HPDE6-E6E7 (cell line): ENCODE measurements at regions not wholly inside any gene's neighbourhood (a gene's known extent, or its start where the extent isn't known, plus 50 kb on each side); places are given as distances from the start of the nearest gene placed in this dataset.

ENCODE experiments used
- DNase-seq: peaks from one replicate; pipeline ENCODE4 v3.0.0; 2011; ENCODE audit warnings: missing footprints; ENCODE audit errors: extremely low spot score

DNA sequence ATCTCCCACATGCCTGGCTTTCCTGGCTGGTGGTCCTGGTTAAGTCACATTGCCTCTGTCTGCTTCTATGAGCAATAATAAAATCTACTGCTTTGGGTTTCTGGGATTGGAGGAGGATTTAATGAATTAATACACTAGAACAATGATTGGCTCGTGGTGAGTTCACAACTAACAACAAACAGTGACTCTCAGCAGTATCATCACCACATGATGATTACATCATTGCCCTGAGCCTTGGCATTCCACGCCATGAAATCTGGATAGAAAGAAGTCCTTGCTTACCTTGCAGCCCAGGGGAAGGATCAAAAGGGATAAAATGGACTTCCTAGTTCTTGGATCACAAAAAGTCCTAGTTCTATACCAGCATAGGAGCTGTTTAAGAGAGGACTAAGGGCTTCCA, 1069.0 kb downstream of the VRK1 start:
- no peak for DNase-seq

DNA sequence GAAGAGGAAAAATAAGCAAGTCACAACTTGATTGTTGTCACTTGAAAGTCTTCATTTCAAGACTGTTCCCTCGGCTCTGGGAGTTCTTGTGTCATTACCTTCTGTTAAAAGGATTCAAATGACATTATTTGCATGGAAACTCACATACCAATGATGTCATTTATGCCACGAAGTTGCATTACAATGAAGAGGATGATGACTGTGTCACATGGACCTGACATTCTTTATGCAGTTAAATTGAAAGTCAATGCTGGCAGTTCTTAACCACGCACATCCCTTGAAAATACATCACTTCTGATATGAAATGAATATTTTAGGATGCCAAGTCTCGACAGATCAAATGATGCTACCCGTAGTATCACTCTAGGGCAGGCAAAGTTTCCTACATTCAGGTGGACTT, 1069.5 kb downstream of the VRK1 start:
- DNase-seq: no peak

DNA sequence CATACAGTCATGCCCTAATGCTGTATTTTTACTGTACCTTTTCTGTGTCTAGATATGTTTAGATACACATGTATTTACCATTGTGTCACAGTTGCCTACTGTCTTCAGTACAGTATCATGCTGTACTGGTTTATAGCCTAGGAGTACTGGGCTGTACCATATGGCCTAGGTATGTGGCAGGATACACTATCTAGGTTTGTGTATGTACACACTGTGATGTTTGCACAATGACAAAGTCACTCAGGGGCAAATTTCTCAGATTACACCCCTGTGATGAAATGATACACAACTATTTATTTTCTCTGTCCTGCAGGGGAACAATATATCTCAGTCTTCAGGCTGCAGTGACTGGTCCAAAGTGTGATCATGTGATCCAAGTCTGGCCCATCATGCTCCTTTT, 1076.1 kb downstream of the VRK1 start:
- DNase-seq: no peak

DNA sequence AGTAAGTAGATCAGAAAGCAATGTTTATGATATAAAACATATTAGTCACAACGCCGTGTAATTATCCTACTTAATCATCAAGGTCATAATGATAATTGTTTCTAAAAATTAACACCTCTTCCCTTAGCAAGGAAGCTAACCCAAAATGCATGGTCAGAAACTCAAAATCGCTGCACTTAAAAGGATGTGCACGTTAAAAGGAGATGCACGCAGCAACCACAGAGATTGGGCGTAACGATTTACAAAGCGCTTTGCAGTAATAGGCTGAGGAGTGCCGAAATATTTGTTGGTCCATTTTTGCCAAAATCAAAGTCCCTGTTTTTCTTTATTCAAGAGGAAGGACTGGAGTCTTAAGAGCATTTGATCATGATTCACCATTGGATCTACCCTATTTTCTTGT, 1077.2 kb downstream of the VRK1 start:
- no peak for DNase-seq

DNA sequence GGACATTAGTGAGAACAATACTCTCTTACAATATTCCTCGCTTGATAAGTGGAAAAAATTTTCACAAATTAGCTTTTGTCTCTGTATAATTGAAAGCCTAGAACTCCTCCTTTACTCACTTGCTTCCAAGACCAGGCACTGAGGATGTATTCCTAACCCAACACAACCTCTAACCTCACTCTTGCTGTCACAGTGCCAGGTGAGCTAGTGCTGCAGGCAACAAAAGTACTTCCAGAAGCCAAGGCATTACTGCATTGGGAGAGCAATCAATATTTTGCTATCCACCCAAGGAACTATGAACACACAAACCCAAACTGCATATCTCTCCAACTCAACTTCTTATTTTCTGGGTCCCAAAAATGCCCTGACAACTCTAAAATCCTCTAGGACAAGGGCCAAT, 1081.0 kb downstream of the VRK1 start:
- no peak for DNase-seq

DNA sequence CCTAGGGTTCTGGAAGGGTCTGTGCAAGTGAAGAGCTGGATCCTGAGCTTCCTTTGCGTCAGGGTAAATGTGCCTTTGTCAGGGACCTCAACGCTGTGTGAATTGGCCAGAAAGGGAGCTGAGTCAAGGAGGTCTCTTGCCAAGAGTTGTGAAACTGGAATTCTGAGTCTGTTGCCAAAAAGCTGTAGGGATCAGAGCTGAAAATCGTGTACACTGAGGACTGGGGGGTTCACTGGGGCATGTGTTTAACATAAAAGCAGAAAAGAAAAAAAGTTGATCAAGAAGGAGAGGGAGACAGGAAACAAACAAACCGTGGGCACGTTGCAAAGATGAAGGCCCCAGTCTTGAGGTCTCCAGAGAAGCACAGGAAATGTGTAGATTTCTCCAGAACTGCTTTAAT, 1081.5 kb downstream of the VRK1 start:
- no peak for DNase-seq

DNA sequence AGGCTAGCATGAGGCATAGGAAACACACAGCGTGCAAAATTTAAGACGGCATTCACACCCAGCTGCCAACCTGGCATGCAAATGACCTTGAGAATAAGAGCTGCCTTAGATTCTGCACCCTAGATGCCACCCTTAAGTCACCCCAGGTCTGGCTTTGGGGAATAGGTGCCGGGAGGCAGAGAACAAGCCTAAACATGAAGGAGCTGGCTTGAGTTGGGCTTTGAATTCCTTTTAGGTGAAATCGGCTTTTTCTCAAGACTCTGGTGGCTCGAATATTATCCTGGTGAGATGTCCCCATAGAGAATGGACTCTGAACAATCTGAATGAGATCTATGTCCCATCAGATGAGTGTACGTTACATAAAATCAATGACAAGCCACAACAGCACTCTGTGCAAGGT, 1090.5 kb downstream of the VRK1 start:
- DNase-seq: no peak

DNA sequence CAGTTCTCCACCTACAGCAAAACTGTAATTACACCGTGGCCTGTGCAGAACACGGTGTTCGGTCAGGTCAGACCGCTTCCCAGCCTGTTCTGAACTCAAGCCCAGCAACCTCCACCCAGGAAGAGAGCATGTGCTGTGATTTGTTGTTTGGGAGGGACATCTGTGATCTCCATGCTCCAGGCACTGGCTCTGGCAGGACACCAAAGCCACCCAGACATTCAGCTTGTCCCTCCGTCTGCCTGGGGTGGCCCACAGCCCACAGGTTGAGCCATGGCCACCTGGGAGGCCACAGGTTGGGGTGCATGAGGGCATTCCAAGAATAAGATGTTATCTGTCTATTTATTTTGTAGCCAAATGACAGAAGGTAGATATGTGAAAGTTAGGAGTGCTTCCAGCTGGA, 1091.1 kb downstream of the VRK1 start:
- DNase-seq: no peak

DNA sequence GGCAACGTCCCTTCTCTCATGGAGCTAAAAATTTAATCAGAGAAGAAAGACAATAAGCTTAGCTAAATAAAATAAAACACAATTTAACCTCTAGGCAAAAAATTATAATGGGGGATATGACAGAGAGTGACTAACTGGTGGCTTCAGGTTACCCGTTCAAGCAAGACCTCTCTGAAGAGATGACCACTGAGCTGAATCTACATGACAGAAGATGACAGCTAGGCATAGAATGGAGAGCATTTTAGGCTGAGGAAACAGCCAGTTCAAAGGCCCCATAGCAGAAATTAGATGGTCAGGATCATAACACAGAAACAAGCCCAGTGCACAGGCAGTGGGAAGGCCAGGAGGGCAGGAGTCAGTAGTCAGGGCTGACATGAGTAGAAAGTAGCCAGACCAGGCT, 1094.3 kb downstream of the VRK1 start:
- DNase-seq: no peak

DNA sequence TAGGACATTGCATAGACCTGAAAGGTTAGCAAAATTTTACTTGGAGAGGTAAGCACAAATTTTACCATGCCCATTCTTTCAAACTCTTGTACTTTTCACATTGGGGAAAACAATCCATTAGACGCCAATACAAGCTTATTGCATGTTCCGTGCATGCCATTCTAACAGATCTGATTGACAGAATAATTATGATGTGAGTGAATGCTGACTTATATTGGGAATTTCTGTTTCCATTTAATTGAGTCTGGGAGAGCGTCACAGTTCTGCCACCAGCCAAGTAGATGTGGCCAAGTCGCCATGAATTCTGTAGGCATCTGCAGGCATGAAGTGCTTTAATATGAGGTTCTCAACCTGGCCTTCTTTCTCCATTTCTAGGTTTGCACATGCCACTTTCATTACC, 1097.4 kb downstream of the VRK1 start:
- no peak for DNase-seq

DNA sequence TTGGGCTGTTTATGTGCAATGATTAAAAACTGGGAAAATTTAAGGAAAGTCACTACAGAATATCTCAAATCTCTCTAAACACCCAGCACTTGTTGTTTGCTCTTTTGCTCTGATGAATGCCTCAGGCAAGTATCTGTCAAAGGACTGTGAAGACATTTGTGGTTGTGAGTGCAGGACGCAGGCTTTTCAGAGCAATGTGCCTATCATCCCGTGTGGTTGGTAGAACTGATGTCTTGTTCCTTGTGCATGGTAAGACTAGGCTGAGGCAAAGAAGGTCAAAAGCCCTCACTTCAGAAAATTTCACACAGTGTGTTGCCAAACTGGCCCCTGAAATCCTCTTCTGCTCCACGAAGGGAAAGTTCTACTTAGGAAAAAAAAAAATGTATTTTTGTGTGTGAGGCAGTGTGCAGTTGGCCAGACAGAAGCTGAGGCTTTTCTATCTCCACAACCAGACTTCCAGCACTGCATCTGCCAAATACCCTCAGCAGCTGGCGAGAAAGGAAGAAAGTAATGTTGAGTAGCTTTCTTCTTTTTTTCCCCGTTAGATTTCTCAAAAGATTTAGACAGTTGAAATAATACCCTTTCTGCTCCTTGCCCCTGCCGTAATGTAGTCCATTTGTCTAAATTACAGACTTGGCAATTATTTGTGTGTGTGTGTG, 1103.1 kb downstream of the VRK1 start:
- DNase-seq: no peak

DNA sequence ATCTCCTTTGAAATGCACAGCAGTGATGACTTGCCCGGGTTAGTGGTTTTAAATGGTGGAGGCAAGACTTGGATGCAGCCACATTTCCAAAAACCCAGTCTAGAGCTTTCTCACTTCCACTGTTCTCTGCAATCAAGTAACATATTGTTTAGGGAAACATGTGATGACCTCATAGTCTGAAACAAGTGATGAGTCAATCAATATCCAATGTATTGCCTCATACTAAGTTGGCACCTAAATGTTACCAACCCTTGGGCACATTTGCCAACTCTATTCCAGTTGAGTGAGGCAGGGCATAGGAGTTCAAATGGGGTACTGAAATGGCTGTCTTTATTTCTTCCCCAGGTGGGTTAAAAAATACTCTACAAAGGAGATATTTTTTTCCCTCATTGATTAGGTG, 1105.4 kb downstream of the VRK1 start:
- no peak for DNase-seq

DNA sequence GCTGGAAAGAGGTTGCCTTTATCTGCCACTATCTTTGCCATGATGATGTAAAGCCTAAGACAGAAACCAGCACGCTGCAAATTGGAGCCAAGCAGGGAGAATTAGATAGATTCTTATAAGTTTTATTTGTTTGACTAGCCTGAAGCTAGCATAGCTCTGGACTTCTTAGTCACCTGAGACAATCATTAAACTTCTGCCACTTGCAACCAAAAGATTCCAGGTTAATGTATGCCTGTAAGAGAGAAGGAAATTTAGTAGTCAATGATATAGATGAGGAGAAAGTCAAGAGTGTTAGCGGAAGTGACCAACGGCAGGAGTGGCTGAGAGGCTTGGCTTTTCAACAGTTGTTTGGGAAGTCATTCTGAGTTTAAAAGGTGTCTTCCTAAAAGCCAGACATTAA, 1106.6 kb downstream of the VRK1 start:
- no peak for DNase-seq

DNA sequence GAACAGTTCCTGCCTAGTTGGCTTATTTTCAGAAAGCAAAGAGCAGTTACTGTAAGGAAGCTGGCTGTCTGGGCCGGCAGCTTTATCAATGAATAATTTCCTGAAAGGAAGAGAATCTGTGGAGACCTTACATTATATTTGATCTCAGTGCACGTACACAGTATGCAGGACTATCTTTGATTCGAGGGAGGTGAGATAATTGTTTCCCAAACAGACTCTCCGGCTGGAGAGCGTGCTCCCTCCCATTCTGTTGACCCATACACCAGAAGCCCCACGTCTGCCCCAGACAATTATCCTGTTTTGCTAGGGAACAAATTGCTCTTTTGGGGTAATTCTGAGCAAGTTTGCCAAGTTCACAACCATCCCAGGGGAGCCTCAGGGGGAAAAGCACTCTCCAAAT, 1115.0 kb downstream of the VRK1 start:
- no peak for DNase-seq

DNA sequence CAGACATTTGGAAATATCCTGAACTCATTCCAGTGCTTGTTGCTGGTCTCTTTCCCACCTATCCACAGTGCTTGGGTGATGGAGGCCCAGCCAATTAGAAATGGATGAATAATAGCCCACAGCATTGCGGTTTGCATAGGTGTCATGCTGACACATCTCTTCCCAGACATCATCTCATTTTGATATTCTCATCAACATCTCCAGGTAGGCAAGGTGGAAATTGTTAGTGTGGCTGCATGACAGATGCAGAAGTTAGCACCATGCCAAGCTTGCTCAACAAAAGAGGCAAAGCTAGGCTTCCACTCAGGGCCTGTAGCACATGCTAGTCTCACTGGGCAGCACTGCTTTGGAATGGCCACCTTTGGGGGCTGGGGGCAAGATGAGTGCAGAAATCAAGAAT, 1118.9 kb downstream of the VRK1 start:
- DNase-seq: no peak

DNA sequence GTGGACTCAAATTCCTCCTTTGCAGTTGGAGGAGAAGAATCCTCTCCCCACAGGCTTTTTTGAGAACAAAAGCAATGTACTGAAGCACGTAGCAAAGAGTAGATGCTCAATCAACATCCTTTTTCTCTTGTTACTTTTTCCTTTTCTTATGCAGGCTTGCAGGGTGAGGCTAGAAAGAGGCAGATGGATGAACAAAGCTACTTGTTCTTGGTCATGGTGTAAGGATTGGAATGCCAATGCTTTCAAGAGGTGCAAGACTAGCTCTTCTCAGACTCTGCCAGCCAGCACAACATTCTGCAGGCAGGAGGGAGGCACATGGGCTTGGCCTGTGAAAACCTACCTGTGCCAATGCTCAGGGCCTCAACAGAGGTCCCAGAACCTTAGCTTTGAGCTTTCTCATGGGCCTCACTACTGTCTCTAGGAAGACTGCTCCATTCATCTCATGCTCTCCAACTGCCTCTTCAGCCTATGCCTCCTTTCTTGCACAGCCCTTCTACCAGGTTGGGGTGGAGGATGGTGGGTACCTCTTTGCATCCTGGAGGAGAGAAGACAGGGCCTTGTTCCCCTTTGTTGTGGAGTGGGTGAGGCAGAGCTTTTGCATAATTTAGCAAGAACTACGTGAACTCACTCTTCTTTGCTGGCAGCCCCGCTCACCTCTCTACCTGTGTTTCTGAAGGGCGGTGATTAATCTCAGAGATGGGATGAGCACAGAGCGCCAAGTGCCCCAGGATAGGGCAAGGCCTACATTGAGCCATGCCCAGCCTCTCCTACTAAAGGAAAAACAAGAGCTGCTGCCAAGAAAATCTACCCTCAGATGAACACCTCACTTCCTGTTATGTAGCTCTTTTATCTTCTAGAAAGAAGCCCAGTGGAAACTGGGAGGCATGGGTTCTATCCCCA, 1119.7 kb downstream of the VRK1 start:
- DNase-seq: no peak

DNA sequence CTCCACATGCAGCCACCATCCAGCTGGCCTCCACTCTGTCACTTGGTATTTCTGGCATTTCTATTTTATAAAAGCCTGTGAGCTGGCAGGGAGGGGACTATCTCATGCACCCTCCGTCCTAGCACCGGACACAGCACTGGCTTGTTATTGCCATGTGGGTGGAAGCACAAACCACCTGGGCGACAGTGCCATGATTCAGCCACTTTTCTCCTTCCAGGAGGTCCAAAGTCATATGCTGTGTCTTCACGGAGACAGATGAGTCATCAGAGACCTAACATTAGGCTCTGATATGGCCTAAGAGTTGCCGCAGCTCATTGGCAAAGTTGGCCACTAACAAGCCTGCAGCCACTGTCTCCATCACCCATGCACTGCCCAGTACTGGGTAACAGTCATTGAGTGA, 1123.0 kb downstream of the VRK1 start:
- no peak for DNase-seq

DNA sequence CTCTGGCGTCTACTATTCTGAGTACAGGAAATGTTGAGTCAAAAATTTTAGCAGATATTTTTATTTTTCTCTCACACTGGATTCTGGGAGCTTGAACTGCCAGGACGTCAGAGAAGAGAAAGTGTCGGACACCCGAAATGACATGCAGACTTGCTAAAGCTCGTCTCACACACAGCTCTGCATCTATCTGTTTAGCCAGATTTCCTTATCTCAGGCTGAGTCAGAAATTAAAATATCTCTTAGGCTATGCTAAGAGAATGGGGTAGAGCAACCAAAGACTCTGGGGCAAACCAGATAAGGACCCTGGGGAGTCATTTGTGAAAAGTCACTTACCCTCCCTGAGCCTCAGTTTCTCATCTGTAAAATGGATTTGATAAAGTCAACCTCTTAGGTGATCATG, 1124.1 kb downstream of the VRK1 start:
- DNase-seq: no peak

DNA sequence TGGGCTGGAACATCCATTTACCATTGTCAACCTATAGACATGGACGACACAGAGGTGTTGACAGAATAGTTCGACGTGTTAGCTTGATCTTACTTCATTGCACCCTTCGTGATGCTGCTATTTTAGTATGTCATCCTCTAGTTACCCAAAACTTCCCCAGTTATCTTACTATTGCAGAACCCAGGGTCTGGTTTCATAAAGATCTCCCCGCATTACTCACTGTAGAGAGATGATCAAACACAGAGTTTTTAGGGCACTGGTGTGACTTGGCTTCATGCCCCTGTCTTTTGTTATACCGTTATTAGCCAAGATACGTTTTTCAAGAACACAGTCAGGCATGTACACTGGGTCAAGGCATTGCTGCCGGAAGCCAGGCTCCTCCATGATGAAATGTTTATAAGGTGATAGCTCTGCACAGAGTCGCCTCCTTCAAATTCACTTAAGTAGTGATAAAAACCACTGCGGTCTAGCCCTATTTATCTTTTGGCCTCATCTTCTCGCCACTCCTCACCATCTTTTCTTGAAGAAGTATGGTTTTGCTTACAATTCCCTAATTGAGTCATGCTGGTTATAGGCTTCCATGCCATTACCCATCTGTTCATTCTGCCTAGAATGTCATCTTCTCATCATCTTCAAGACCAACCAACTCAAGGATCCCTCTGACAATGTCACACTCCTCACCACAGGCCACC, 1127.9 kb downstream of the VRK1 start:
- no peak for DNase-seq

DNA sequence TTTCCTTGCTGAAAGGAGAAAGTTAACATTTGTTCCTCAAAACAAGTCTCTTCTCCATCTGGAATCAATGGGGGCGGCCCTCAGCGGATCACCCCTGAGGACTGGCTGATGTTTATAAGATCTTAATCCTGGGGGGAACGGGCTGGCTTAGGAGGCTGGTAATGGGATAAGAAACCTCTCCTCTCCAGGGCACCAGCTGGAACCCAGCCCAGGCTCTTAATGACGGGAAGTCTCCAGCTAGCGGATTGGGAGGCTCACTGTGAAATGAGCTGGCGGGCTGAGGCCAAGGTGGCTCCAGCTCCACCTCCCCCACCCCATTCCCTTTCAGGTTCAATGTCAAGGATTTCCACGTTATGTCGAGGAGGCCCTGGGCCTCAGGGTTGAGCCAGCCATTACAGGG, 1133.0 kb downstream of the VRK1 start:
- DNase-seq: no peak

DNA sequence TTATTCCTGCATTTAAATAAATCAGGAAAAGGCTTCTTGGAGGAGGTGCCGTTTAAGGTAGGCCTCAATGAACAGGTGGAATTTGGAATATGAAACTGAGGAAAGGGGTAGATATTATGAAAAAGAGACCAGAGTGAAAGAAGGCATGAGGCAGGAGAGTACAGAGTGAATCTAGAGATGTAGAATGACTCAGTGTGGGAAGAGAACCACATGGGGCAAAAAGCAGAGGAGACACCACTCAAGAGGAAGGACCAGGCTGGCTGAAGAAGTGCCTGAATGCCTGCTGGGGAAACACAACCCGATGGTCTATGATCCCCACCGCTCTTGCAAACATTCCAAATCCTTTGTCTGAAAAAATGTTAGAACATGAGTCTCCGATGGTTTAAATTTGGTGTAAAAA, 1134.1 kb downstream of the VRK1 start:
- no peak for DNase-seq

DNA sequence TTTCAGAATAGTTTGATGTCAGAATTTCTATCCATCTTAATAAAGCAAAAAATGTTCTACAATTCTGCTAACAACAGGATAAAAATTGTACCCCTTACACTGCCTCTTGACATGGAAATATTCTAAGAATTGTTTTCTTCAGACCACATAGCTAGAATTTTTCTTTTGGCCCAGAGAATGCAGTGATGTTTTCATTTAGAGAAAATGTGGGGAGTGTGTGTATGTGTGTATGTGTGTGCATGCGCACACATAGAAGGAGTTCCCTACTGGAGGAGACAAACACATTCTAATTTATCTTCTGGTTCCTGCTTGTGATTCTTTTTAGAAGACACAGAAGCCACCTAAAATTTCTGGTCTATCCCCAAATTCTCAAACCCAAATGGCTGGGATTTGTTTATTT, 1145.7 kb downstream of the VRK1 start:
- DNase-seq: no peak

DNA sequence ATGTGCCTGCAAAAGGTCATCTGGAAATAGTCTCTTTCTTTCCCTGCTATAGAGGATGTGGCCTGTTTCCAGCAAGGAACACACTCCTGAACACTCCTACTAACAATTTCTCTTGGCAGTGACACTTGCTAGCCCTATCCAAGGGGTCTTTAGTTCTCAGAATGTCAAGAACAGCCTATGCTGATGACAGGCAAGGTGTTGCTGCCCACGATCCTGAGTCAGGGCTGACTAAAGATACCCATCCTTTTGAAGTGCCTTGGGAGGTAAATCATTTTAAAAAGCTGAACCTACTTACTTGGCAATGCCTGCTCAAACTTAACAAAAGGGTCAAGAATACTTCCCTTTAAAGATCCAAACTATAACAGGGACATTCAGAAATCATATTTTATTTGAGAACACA, 1146.4 kb downstream of the VRK1 start:
- DNase-seq: no peak
